HG02970 (cell line): ENCODE measurements at regions not wholly inside any gene's neighbourhood (a gene's known extent, or its start where the extent isn't known, plus 50 kb on each side); places are given as distances from the start of the nearest gene placed in this dataset.
"Not testable (repeated sequence)": the region's sequence is repeated elsewhere in the genome, so short reads cannot be mapped to it uniquely, and the experiment has no call there.

Experiments used
- ATAC-seq: cut with Tn5 transposase; IDR thresholded peaks from one replicate; pipeline ENCODE4 v1.9.1; 2021; ENCODE audit warnings: mild to moderate bottlenecking, moderate library complexity, moderate number of reproducible peaks; ENCODE audit not compliant: unreplicated experiment, low FRiP score

DNA sequence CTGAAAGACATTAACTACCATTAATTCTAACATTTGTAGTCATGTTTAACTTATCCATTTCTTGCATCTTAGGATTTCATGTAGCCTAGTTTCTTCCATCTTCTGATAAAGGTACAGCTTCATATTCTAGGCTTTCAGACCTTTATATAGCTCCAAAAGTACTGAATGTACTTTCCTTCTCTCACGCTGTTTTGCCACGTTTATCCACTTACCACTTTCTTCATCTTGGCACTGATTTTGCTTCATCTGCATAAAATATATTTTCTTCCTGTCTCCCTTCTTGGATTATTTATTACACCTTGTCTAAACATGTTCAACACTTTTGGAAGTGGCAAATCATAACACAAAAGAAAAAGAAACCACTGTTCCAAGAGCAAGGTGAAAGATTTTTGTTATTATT lies 553.8 kb downstream of the DTWD2 start:
- no peak for ATAC-seq

DNA sequence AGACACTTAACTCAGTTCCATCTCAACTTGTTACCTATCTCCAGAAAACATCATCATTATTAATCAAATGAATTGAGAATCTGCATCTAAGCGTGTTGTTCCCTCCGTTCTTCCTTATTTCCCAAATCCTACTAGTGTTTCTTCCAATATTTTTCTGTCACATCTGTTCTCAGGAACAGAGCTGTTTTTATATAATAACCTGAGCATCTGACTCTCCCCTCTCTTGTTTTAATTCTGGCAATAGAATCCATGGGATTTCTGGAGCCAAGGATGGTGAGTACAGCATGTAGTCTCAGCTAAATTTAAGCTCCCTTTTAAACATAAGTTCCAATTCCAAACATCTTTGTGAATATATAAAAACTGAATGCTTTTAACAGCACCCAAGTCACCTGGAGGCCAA lies 558.3 kb downstream of the DTWD2 start:
- no peak for ATAC-seq

- no peak for ATAC-seq
Measured at GRCh38 chr5:118407958-118408357, 580.4 kb downstream of the DTWD2 start.

- ATAC-seq, result no peak
Measured at GRCh38 chr5:118405650-118406061, 582.7 kb downstream of the DTWD2 start.

GRCh38 chr5:118397236-118397635 lies 591.1 kb downstream of the DTWD2 start:
- no peak for ATAC-seq

DNA sequence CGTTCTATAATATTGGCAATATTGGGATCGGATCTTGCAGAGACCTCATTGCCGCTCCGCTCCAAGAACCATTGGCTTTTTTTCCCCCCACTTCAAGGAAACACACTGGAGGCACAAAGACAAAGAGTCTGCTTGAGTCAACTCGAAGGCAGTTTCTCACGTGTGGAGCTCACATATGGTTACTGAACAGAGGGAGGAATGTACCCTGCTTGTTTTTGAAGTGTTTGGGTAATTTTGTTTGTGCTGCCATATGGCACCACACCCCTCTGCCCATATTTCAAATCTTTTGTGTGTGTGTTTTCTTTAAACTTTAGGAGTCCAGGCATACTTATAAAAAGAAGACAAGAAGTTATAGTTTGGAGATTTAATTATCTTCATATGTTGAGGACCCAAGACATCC lies 595.9 kb downstream of the DTWD2 start:
- ATAC-seq, result no peak

DNA sequence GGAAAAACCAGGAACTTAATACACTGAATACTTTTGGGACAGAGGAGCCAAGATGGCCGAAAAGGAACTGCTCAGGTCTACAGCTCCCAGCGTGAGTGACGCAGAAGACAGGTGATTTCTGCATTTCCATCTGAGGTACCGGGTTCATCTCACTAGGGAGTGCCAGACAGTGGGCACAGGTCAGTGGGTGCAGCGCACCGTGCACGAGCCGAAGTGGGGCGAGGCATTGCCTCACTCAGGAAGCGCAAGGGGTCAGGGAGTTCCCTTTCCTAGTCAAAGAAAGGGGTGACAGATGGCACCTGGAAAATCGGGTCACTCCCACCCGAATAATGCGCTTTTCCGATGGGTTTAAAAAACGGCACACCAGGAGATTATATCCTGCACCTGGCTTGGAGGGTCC lies 605.4 kb downstream of the DTWD2 start:
- not testable (repeated sequence) for ATAC-seq

GRCh38 chr5:118379470-118379869 lies 608.9 kb downstream of the DTWD2 start:
- no peak for ATAC-seq

- ATAC-seq, result no peak
Measured at GRCh38 chr5:118378959-118379358, 609.4 kb downstream of the DTWD2 start.

DNA sequence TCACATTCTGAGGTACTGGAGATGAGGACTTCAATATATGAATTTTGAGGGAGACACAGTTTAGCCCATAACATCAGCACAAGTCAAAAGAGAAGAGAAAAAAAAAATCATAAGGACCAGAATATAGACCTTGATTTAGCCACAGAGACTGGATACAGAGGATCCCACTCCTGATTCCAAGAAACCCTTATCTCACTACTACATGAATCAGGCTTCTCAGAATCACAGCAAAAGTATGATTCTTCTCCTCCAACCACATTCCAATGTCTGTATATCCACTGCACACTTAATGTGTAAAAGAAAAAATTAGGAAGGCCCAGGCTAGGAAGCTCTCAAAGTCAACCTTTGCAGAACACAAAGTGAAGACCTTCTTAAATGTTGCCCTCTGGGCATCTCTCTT lies 610.9 kb downstream of the DTWD2 start:
- ATAC-seq, result no peak

DNA sequence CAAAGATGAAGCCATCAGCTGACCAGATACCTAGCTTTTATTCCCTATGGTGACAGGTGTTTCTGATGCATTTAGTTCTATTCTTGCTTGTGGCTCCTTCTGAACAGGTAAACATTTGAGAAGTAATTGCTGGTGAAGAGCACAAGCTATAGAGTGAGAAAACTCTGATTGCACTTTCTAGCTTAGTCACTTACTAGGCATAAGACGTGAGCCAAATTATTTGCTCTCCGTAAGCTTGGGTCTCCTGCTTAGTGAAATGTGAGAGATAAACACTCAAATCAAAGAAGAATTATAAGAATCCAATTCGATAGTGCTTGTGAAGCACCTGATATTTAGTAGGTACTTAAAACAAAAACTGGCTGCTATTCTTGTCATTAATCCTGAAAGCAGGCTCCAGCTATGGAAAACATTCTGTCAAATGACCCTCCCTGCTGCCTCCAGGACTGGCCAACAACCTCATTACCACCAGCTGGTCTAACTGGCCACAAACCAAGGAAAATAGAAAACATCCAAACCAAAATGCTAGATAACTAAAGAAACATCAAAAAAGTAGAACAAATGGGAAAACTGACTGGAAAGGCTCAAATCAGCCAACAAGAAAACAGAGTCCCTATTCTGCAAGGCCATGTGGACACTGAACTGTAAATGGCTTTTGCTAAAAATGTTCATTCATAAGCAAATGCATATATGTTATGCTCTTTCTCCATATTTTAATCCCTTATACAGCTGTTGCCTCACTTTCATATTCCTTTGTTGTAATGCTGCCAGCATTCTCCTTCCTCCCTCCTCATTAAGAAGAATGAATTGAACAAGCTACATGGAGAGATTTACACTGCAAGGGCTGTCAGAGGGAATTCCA lies 616.1 kb downstream of the DTWD2 start:
- no peak for ATAC-seq

DNA sequence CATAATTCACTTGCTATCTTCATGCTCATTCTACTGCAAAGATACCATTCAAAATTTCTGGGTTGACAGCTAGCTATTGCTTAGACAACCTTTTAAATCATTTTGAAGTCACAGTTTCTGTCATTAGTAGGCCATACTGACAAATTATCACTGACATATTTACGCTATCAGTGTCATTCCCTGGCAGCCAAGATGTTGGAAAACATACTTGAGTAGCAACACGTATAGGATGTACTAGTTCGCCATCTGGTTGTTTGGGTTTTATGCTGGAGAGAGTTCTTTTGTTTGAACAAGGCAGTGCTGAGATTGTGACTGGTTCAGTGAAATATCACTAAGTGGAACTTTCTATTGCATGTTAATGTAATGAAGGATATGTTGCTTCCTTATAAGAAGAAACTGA lies 621.9 kb downstream of the DTWD2 start:
- no peak for ATAC-seq

DNA sequence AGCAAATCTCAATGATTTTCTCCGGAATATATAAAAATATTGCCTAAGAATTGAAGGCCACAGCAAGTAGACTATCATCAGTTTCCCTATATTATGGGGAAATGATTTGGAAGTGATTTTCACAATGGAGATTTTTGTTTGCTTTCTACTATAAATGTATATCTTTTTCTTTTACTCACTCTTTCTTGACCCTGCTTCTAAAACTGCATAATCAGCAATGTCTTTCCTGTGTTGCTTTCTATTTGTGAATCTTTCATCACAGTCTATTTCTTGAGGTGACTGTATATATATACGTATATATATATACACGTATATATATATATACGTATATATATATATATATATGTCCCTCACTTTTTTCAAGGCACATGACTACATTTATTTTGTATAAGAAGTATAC lies 622.6 kb downstream of the DTWD2 start:
- no peak for ATAC-seq

GRCh38 chr5:118354797-118355196 lies 633.5 kb downstream of the DTWD2 start:
- ATAC-seq, result no peak

GRCh38 chr5:118353970-118354369 lies 634.4 kb downstream of the DTWD2 start:
- ATAC-seq, result no peak

GRCh38 chr5:118336468-118336867 lies 651.9 kb downstream of the DTWD2 start:
- ATAC-seq, result no peak

DNA sequence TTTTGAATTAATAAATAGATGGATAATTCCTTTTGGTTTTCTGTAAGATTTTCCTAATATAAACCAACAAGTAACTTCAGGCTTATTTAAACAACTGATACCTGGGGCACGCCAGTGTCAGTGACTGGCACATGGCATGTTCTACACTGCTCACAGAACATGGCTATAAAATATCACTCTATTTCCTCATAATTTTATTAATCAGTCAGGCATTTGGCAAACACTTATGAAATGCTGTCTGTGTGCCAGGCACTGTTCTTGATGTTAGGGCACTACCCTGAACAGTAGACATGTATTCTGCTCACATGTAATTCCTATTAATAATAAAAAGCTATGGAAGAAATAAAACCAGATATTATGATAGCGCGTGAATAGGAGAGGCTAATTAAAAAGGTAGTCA lies 661.0 kb downstream of the DTWD2 start:
- ATAC-seq, result no peak

DNA sequence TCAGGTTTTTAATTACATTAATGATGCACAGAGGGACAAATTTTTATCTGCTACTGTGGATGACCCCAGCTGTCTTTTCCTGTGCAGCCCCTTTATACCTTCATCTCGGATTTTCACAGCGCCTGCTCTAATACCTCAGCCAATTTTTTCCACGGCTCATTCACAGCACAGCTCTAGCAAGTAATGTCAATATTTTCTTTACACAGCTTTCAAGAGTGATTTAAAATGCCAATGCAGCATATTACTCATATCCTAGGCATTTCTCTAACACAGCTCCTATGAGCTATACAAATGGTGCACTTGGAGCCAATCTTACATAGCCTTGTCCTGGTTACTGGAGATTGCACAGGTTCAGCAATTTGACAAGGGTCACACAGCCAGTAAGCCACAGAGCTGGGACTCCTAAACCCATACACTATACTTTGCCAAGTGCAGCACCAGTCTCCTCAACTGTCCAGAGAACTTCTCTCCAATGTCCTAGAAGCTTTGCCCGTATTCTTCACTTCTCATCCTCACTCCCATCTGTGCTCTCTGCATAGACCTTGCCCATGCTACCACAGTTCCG lies 661.8 kb downstream of the DTWD2 start:
- ATAC-seq, result no peak

DNA sequence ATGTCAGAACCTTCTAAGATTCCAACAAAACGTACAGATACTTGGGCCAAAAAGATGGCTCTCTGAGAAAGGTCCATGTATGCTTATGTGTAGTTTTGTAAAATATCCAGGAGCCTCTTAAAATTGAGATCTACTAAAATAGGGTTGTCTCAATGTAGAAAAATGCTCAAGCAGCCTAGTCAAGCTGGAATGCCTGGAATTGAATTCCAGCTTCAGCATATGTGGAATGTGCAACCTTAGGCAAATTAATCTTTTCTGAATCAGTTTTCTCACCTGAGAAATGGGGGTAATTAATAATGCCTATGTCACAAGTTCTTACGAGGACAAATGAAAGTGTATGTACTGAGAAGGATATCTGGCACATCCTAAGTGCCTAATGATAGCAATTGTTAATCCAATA lies 662.4 kb downstream of the DTWD2 start:
- ATAC-seq, result no peak

DNA sequence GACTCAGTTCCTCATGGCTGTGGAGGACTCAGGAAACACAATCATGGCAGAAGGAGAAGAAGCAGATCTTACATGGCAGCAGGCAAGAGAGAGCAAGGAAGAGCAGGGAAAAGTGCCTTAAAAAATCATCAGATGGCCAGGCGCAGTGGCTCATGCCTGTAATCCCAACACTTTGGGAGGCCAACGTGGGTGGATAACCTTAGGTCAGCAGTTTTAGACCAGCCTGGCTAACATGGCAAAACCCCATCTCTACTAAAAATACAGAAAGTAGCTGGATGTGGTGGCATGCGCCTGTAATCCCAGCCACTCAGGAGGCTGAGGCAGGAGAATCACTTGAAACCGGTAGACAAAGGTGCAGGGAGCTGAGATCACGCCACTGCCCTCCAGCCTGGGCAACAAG lies 664.6 kb downstream of the DTWD2 start:
- ATAC-seq, result not testable (repeated sequence)

GRCh38 chr5:118321081-118321480 lies 667.3 kb downstream of the DTWD2 start:
- ATAC-seq, result no peak

GRCh38 chr5:118320121-118320520 lies 668.2 kb downstream of the DTWD2 start:
- no peak for ATAC-seq
